SK-N-SH treated with all-trans-retinoic acid at 6 μM for 48 hours (cell line): ENCODE measurements at regions not wholly inside any gene's neighbourhood (a gene's known extent, or its start where the extent isn't known, plus 50 kb on each side); places are given as distances from the start of the nearest gene placed in this dataset.
"Not testable (repeated sequence)": the region's sequence is repeated elsewhere in the genome, so short reads cannot be mapped to it uniquely, and the experiment has no call there.

Source experiments
- PATZ1 ChIP-seq: fragments of 250-450 bp; sonication (Bioruptor Pico); IDR thresholded peaks from 2 replicates; pipeline ENCODE4 v1.8.0; 2020; ENCODE audit warnings: mild to moderate bottlenecking, moderate library complexity, borderline replicate concordance
- POU6F1 ChIP-seq: fragments of 250-450 bp; sonication (Bioruptor Pico); IDR thresholded peaks from 2 replicates; pipeline ENCODE4 v1.8.0; 2021; ENCODE audit warnings: low read depth, mild to moderate bottlenecking, moderate library complexity, borderline replicate concordance
- PPARA ChIP-seq: fragments of 250-450 bp; sonication (Bioruptor Pico); IDR thresholded peaks from 2 replicates; pipeline ENCODE4 v1.5.0; 2020; ENCODE audit warnings: mild to moderate bottlenecking, borderline replicate concordance
- RARB ChIP-seq: fragments of 250-450 bp; sonication (Bioruptor Pico); IDR thresholded peaks from 2 replicates; pipeline ENCODE4 v1.8.0; 2021; ENCODE audit warnings: mild to moderate bottlenecking, moderate library complexity
- TCF4 ChIP-seq: fragments of 250-450 bp; sonication (Bioruptor Pico); IDR thresholded peaks from 2 replicates; pipeline ENCODE4 v1.8.0; 2021; ENCODE audit warnings: mild to moderate bottlenecking, moderate library complexity, borderline replicate concordance
- ZFP3 ChIP-seq: fragments of 250-450 bp; sonication (Bioruptor Pico); IDR thresholded peaks from 2 replicates; pipeline ENCODE4 v1.5.0; 2020; ENCODE audit warnings: mild to moderate bottlenecking, moderate library complexity
- ZNF8 ChIP-seq: fragments of 450-650 bp; formaldehyde crosslinking; IDR thresholded peaks from 2 replicates; pipeline ENCODE4 v1.5.0; 2020; ENCODE audit warnings: mild to moderate bottlenecking, moderate library complexity

DNA sequence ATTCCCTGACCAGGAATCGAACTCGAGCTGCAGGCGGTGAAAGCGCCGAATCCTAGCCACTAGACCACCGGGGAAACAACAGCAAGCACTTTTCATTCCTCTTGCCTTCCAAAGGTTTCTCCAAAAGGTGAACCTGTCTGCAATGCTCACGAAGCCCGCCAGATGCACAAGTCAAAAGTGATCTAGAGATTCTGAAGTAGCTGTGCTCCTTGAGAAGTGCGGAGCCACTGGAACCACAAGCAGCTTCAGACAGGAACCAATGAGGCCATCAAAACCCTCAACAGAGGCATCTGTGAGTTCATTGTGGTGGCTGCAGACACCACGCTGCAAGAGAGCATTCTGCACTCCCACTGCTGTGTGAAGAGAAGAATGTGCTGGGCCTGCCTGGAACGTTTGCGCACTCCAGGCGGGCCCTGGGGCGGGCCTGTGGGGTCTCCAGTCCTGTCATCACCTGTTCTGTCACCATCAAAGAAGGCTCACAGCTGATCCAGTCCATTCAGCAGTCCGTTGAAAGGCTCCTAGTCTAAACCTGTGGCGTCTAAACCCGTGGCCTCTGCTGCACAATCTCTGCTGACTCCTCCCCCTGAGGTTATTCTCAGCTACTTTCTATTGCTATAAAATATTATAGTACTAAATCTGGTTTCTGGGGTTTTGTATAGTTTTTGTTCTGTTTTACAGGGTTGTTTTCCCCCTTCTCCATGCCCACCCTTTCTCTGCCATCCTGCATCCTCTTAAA, 89.5 kb upstream of the FCGR1A start:
- not testable (repeated sequence) for TF ChIP-seq ZNF8 (CRISPR knock-in tag); RARB (CRISPR knock-in tag); POU6F1 (CRISPR knock-in tag); TCF4; PATZ1; PPARA; ZFP3 (CRISPR knock-in tag)
